ENCODE measurements at regions not wholly inside any gene's neighbourhood (a gene's known extent, or its start where the extent isn't known, plus 50 kb on each side); places are given as distances from the start of the nearest gene placed in this dataset.

DNA sequence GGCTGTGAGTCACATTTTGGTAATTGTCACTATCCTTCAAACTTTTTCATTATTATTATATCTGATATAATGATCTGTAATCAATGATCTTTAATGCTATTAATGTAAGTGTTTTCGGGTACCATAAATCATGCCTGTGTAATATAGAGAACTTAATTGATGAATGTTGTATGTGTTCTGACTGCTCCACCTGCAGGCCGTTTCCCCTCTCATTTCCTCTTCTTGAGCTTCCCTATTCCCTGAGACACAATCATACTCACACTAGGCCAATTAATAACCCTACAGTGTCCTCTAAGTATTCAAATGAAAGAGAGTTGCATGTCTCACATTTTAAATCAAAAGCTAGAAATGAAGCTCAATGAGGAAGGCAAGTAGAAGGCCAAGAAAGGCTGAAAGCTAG is 420.9 kb upstream of the SGCD start:
- TF ChIP-seq, protein P1, sequence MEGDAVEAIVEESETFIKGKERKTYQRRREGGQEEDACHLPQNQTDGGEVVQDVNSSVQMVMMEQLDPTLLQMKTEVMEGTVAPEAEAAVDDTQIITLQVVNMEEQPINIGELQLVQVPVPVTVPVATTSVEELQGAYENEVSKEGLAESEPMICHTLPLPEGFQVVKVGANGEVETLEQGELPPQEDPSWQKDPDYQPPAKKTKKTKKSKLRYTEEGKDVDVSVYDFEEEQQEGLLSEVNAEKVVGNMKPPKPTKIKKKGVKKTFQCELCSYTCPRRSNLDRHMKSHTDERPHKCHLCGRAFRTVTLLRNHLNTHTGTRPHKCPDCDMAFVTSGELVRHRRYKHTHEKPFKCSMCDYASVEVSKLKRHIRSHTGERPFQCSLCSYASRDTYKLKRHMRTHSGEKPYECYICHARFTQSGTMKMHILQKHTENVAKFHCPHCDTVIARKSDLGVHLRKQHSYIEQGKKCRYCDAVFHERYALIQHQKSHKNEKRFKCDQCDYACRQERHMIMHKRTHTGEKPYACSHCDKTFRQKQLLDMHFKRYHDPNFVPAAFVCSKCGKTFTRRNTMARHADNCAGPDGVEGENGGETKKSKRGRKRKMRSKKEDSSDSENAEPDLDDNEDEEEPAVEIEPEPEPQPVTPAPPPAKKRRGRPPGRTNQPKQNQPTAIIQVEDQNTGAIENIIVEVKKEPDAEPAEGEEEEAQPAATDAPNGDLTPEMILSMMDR (IDR thresholded peaks at IDR 0.05): no peak
- TF ChIP-seq, protein P2, sequence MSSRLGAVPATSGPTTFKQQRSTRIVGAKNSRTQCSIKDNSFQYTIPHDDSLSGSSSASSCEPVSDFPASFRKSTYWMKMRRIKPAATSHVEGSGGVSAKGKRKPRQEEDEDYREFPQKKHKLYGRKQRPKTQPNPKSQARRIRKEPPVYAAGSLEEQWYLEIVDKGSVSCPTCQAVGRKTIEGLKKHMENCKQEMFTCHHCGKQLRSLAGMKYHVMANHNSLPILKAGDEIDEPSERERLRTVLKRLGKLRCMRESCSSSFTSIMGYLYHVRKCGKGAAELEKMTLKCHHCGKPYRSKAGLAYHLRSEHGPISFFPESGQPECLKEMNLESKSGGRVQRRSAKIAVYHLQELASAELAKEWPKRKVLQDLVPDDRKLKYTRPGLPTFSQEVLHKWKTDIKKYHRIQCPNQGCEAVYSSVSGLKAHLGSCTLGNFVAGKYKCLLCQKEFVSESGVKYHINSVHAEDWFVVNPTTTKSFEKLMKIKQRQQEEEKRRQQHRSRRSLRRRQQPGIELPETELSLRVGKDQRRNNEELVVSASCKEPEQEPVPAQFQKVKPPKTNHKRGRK (CRISPR knock-in tag; IDR thresholded peaks at IDR 0.05; ENCODE audit: borderline replicate concordance): no peak
- no peak for TF ChIP-seq ZNF219 (CRISPR knock-in tag; IDR thresholded peaks at IDR 0.05; ENCODE audit: borderline replicate concordance)
